ENCODE measurements at regions not wholly inside any gene's neighbourhood (a gene's known extent, or its start where the extent isn't known, plus 50 kb on each side); places are given as distances from the start of the nearest gene placed in this dataset.

GRCh38 chr3:3906171-3906570, 106.9 kb downstream of the LRRN1 start:
- TF ChIP-seq CTCF (IDR thresholded peaks at IDR 0.05) (no peak), POLR2AphosphoS5 (IDR thresholded peaks at IDR 0.05; ENCODE audit: low read depth, low read length) (no peak), EP300 (IDR thresholded peaks at IDR 0.05; ENCODE audit: borderline replicate concordance in 1 of 2, low read depth in 1 of 2, low read length in 1 of 2) (no peak), IRF3 (IDR thresholded peaks at IDR 0.05; ENCODE audit: low read depth, low read length) (no peak), PBX3 (IDR thresholded peaks at IDR 0.05) (no peak), EZH2phosphoT487 (IDR thresholded peaks at IDR 0.05; ENCODE audit: borderline replicate concordance, low read depth) (no peak), REST (IDR thresholded peaks at IDR 0.05; ENCODE audit: low read depth, low read length) (no peak), RFX5 (IDR thresholded peaks at IDR 0.05; ENCODE audit: low read length) (no peak), TAF1 (IDR thresholded peaks at IDR 0.05; ENCODE audit: borderline replicate concordance, low read depth, low read length) (no peak), CHD2 (IDR thresholded peaks at IDR 0.05; ENCODE audit: low read length, partially characterized antibody) (no peak), NRF1 (IDR thresholded peaks at IDR 0.05; ENCODE audit: low read depth, low read length) (no peak), FOXM1 (IDR thresholded peaks at IDR 0.05; ENCODE audit: low read depth) (no peak)
